ENCODE measurements at regions not wholly inside any gene's neighbourhood (a gene's known extent, or its start where the extent isn't known, plus 50 kb on each side); places are given as distances from the start of the nearest gene placed in this dataset.

DNA sequence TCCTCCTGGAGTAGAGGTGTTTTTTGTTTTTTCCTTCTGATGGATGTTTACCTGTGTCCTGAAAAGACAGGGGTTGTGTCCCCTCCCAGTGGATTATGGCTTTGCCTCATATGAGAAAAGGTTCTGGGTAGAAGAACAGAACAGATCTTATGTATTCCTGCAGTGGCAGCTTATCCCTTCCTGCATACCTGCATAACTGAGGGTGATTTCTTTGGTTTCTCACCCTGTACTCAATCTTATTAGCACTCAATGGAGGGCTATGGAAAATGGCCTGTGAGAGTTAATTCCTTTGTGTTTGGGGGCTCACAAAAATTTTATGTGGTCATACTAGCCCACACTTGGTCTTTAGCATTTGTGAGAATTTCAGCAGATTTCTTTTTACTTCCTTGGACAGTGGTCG, 482.0 kb upstream of the ONECUT1 start:
- no peak overlapping the region for H3K27ac ChIP-seq (ENCODE audit: low read depth in 1 of 2, low read length in 2 of 2)
- peaks cover 0 to 6% (median 1%) of the 10 kb centered on the region in 3 donors for H3K27me3 Mint-ChIP-seq (ENCODE audit: low read depth in 3 of 3)
- H3K9ac ChIP-seq (ENCODE audit: insufficient read depth, low read length, poor library complexity, severe bottlenecking), result no peak overlapping the region
- H3K4me1 Mint-ChIP-seq, result no peaks in the 10 kb centered on the region
- intact Hi-C loops (cut with micrococcal nuclease), result no loop called here
- no peak overlapping the region for H3K27ac Mint-ChIP-seq
- H3K36me3 Mint-ChIP-seq, result no peaks in the 10 kb centered on the region
- DNase-seq, result no peak
- no peaks in the 10 kb centered on the region for H3K79me2 ChIP-seq (ENCODE audit: insufficient read depth, low read length)
- 0% methylated on average over 1 of the region's 1 CpG for WGBS (ENCODE audit: insufficient coverage)
- no peak overlapping the region for H2AFZ ChIP-seq (ENCODE audit: insufficient read depth, low read depth, low read length, poor library complexity, severe bottlenecking)
- no peak overlapping the region for H3K4me2 ChIP-seq (replicated peaks; ENCODE audit: extremely low read depth, low read length, poor library complexity, severe bottlenecking)
- no peaks in the 10 kb centered on the region for H3K4me1 ChIP-seq (ENCODE audit: control insufficient read depth in 1 of 2, insufficient read depth in 2 of 2, low read length in 2 of 2)
- TF ChIP-seq, protein P1, sequence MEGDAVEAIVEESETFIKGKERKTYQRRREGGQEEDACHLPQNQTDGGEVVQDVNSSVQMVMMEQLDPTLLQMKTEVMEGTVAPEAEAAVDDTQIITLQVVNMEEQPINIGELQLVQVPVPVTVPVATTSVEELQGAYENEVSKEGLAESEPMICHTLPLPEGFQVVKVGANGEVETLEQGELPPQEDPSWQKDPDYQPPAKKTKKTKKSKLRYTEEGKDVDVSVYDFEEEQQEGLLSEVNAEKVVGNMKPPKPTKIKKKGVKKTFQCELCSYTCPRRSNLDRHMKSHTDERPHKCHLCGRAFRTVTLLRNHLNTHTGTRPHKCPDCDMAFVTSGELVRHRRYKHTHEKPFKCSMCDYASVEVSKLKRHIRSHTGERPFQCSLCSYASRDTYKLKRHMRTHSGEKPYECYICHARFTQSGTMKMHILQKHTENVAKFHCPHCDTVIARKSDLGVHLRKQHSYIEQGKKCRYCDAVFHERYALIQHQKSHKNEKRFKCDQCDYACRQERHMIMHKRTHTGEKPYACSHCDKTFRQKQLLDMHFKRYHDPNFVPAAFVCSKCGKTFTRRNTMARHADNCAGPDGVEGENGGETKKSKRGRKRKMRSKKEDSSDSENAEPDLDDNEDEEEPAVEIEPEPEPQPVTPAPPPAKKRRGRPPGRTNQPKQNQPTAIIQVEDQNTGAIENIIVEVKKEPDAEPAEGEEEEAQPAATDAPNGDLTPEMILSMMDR (IDR thresholded peaks at IDR 0.05), result no peak
- peaks cover 0 to 8% (median 4%) of the 10 kb centered on the region in 7 donors for H3K9me3 Mint-ChIP-seq
- no peak overlapping the region for H3K4me3 Mint-ChIP-seq
- no peaks in the 10 kb centered on the region for H4K20me1 ChIP-seq (ENCODE audit: insufficient read depth, low read length)
- no peak overlapping the region for H3K4me3 ChIP-seq (replicated peaks in 1 of 3; ENCODE audit: low read depth in 2 of 3, low read length in 3 of 3)
- H3K9me3 ChIP-seq (replicated peaks in 1 of 2; ENCODE audit: control insufficient read depth in 1 of 2, insufficient read depth in 1 of 2, low read length in 2 of 2), result peaks cover 0 to 2% of the 10 kb centered on the region in 2 donors
- H3K36me3 ChIP-seq (replicated peaks in 1 of 2; ENCODE audit: control insufficient read depth in 1 of 2, insufficient read depth in 2 of 2, low read length in 2 of 2), result no peaks in the 10 kb centered on the region
- no peaks in the 10 kb centered on the region for H3K27me3 ChIP-seq (ENCODE audit: control insufficient read depth in 2 of 2, insufficient read depth in 2 of 2, low read length in 2 of 2)

DNA sequence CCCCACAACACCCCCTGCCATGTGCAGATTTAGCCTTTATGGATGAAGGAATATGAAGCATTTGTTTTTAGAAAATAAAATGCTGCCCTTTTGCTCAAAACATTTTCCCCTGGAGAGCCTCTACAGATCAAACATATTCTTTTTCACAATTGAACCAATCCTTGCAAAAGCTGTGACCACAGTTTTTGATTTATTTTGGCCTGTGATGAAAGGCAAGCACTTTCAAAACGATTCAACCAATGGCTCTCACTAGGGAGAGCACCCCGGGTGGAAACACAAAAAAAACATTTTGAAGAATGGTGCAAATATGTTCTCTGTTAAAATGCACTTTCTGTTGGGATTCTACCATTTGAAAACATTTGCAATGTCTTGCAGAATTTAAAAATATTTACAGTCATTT, 476.0 kb upstream of the ONECUT1 start:
- no peak overlapping the region for H3K4me3 Mint-ChIP-seq
- no peak for DNase-seq
- Histone ChIP-seq H3K79me2 (ENCODE audit: insufficient read depth, low read length) (no peaks in the 10 kb centered on the region), H4K20me1 (ENCODE audit: insufficient read depth, low read length) (no peaks in the 10 kb centered on the region), H3K9me3 (replicated peaks in 1 of 2; ENCODE audit: control insufficient read depth in 1 of 2, insufficient read depth in 1 of 2, low read length in 2 of 2) (no peaks in the 10 kb centered on the region), H3K4me3 (replicated peaks in 1 of 3; ENCODE audit: low read depth in 2 of 3, low read length in 3 of 3) (no peak overlapping the region), H3K9ac (ENCODE audit: insufficient read depth, low read length, poor library complexity, severe bottlenecking) (no peak overlapping the region), H3K36me3 (replicated peaks in 1 of 2; ENCODE audit: control insufficient read depth in 1 of 2, insufficient read depth in 2 of 2, low read length in 2 of 2) (no peaks in the 10 kb centered on the region), H3K4me1 (ENCODE audit: control insufficient read depth in 1 of 2, insufficient read depth in 2 of 2, low read length in 2 of 2) (no peaks in the 10 kb centered on the region), H3K27me3 (ENCODE audit: control insufficient read depth in 2 of 2, insufficient read depth in 2 of 2, low read length in 2 of 2) (no peaks in the 10 kb centered on the region), H3K27ac (ENCODE audit: low read depth in 1 of 2, low read length in 2 of 2) (no peak overlapping the region), H3K4me2 (replicated peaks; ENCODE audit: extremely low read depth, low read length, poor library complexity, severe bottlenecking) (no peak overlapping the region), H2AFZ (ENCODE audit: insufficient read depth, low read depth, low read length, poor library complexity, severe bottlenecking) (no peak overlapping the region)
- WGBS (ENCODE audit: insufficient coverage), result 73% methylated on average over 2 of the region's 2 CpGs
- no peak overlapping the region for H3K27ac Mint-ChIP-seq
- H3K4me1 Mint-ChIP-seq, result no peaks in the 10 kb centered on the region
- TF ChIP-seq, protein P1 (IDR thresholded peaks at IDR 0.05), result no peak
- H3K36me3 Mint-ChIP-seq, result no peaks in the 10 kb centered on the region
- H3K27me3 Mint-ChIP-seq (ENCODE audit: low read depth in 3 of 3), result peaks cover 0 to 2% (median 0%) of the 10 kb centered on the region in 3 donors
- peaks cover 0 to 4% (median 0%) of the 10 kb centered on the region in 7 donors for H3K9me3 Mint-ChIP-seq
- intact Hi-C loops (cut with micrococcal nuclease), result no loop called here

Measured in CD14-positive monocyte (primary cell).